Right lobe of liver (tissue), 6 donors: ENCODE measurements at regions not wholly inside any gene's neighbourhood (a gene's known extent, or its start where the extent isn't known, plus 50 kb on each side); places are given as distances from the start of the nearest gene placed in this dataset.

ENCODE experiments used
- ATAC-seq, 4 donors: fragments of 200-7000 bp; cut with Tn5 transposase; one replicate each; pipeline ENCODE4 v1.9.1; 2020; ENCODE audit warnings: mild to moderate bottlenecking in 4 of 4, moderate library complexity in 4 of 4
- DNase-seq, 3 donors: peaks; one replicate each; pipeline ENCODE4 v3.0.0-alpha.2; 2020
- H3K27ac ChIP-seq, 3 donors: fragments of 200-600 bp; one replicate each; pipeline ENCODE4 v1.8.0; 2022
- H3K27me3 ChIP-seq, 2 donors: fragments of 200-600 bp; one replicate each; pipeline ENCODE4 v1.8.0; 2022
- H3K36me3 ChIP-seq, 4 donors: fragments of 200-600 bp; sonication (generic) in 1 of 4; one replicate each; pipeline versions ENCODE4 v1.5.1 to v1.8.0; 2017 to 2022; ENCODE audit warnings: control low read depth in 1 of 4
- H3K4me1 ChIP-seq, 4 donors: fragments of 200-600 bp; sonication (generic) in 1 of 4; one replicate each; pipeline versions ENCODE4 v1.5.1 to v1.8.0; 2017 to 2022; ENCODE audit warnings: control low read depth in 1 of 4
- H3K4me3 ChIP-seq, 3 donors: fragments of 200-600 bp; one replicate each; pipeline ENCODE4 v1.8.0; 2022
- H3K9me3 ChIP-seq, 4 donors: fragments of 200-600 bp; sonication (generic) in 1 of 4; one replicate each; pipeline versions ENCODE4 v1.5.1 to v1.8.0; 2017 to 2022; ENCODE audit warnings: control low read depth in 1 of 4
- CTCF ChIP-seq, 4 donors: fragments of 200-600 bp in 3 of 4; fragments of 450-650 bp in 1 of 4; IDR thresholded peaks; one replicate each; pipeline versions ENCODE4 v1.5.1 to v1.8.0; 2016 to 2022; ENCODE audit warnings: antibody characterized with exemption in 4 of 4, mild to moderate bottlenecking in 2 of 4
- POLR2A ChIP-seq: fragments of 450-650 bp; IDR thresholded peaks from one replicate; pipeline ENCODE4 v1.6.1; 2017; ENCODE audit warnings: antibody characterized with exemption, mild to moderate bottlenecking
- WGBS: methylation state at CpG from one replicate; pipeline ENCODE4 v1.1.6; 2018; ENCODE audit warnings: low coverage, low lambda C conversion rate; ENCODE audit not compliant: insufficient coverage; ENCODE audit errors: missing lambda C conversion rate; 5-methylcytosine and 5-hydroxymethylcytosine counted together
- intact Hi-C, 2 donors: fragments of 100-400 bp; cut with DNase I; formaldehyde crosslinking; loops; one replicate each; pipeline versions ENCODE4 v1.11.2 to v1.14.1; 2022
- donor health status: DM: no; HTN: yes; CAD: no.
- donor health status: DM: no; HTN: no; CAD: no.
- donor health status: DM: no; HTN: no; CAD: no.
- donor health status: DM: no; HTN: yes; CAD: no.
- donor health status: DM: no; HTN: yes; CAD: no.

GRCh38 chr17:12282056-12282455 is 261.4 kb downstream of the MAP2K4 start:
- no peak for ATAC-seq
- no peaks in the 10 kb centered on the region for H3K27me3 ChIP-seq
- no peak for DNase-seq
- no peaks in the 10 kb centered on the region for H3K4me1 ChIP-seq
- no peaks in the 10 kb centered on the region for H3K9me3 ChIP-seq
- H3K4me3 ChIP-seq: no peak overlapping the region
- TF ChIP-seq POLR2A: no peak
- TF ChIP-seq CTCF (IDR thresholded peaks at IDR 0.05): no peak
- no peaks in the 10 kb centered on the region for H3K36me3 ChIP-seq
- intact Hi-C loops: no loop called here
- 20% methylated on average over 1 of the region's 1 CpG for WGBS
- H3K27ac ChIP-seq: no peak overlapping the region

- H3K27me3 ChIP-seq: no peaks in the 10 kb centered on the region
- H3K4me1 ChIP-seq: no peaks in the 10 kb centered on the region
- H3K9me3 ChIP-seq: no peaks in the 10 kb centered on the region
- no peak overlapping the region for H3K4me3 ChIP-seq
- 15% methylated on average over 2 of the region's 2 CpGs for WGBS
- DNase-seq (no peak), ATAC-seq (no peak)
- H3K36me3 ChIP-seq: no peaks in the 10 kb centered on the region
- H3K27ac ChIP-seq: no peak overlapping the region
- TF ChIP-seq POLR2A (no peak), CTCF (IDR thresholded peaks at IDR 0.05) (no peak)
- intact Hi-C loops: no loop called here
These were observed 267.3 kb downstream of the MAP2K4 start for GRCh38 chr17:12287953-12288352.

- ATAC-seq (no peak), DNase-seq (no peak)
- Histone ChIP-seq H3K4me1 (no peaks in the 10 kb centered on the region), H3K4me3 (no peak overlapping the region), H3K27me3 (no peaks in the 10 kb centered on the region), H3K27ac (no peak overlapping the region), H3K36me3 (no peaks in the 10 kb centered on the region), H3K9me3 (no peaks in the 10 kb centered on the region)
- intact Hi-C loops: no loop called here
- WGBS: 50% methylated on average over 3 of the region's 6 CpGs
- no peak for TF ChIP-seq POLR2A
- no peak for TF ChIP-seq CTCF (IDR thresholded peaks at IDR 0.05)
These were observed 269.5 kb downstream of the MAP2K4 start for GRCh38 chr17:12290207-12290606.

GRCh38 chr17:12296209-12296625 is 275.5 kb downstream of the MAP2K4 start:
- no peaks in the 10 kb centered on the region for H3K27me3 ChIP-seq
- 36% methylated on average over 5 of the region's 5 CpGs for WGBS
- no peak overlapping the region for H3K4me3 ChIP-seq
- DNase-seq (no peak), ATAC-seq (no peak)
- intact Hi-C loops: no loop called here
- H3K9me3 ChIP-seq: no peaks in the 10 kb centered on the region
- H3K36me3 ChIP-seq: no peaks in the 10 kb centered on the region
- TF ChIP-seq POLR2A (no peak), CTCF (IDR thresholded peaks at IDR 0.05) (no peak)
- H3K27ac ChIP-seq: no peak overlapping the region
- H3K4me1 ChIP-seq: no peaks in the 10 kb centered on the region

GRCh38 chr17:12301551-12301950 is 280.9 kb downstream of the MAP2K4 start:
- H3K4me1 ChIP-seq: no peaks in the 10 kb centered on the region
- no peaks in the 10 kb centered on the region for H3K27me3 ChIP-seq
- H3K4me3 ChIP-seq: no peak overlapping the region
- DNase-seq (no peak), ATAC-seq (no peak)
- no peaks in the 10 kb centered on the region for H3K9me3 ChIP-seq
- WGBS: 45% methylated on average over 4 of the region's 4 CpGs
- TF ChIP-seq CTCF (IDR thresholded peaks at IDR 0.05): no peak
- no peak for TF ChIP-seq POLR2A
- no peak overlapping the region for H3K27ac ChIP-seq
- intact Hi-C loops: no loop called here
- no peaks in the 10 kb centered on the region for H3K36me3 ChIP-seq
